ENCODE measurements at regions not wholly inside any gene's neighbourhood (a gene's known extent, or its start where the extent isn't known, plus 50 kb on each side); places are given as distances from the start of the nearest gene placed in this dataset.

GRCh38 chr2:8281234-8281633 is 400.6 kb upstream of the ID2 start:
- DNase-seq: no peak

GRCh38 chr2:8281950-8282857 is 399.7 kb upstream of the ID2 start:
- no peak for DNase-seq

GRCh38 chr2:8282858-8283252 is 399.0 kb upstream of the ID2 start:
- DNase-seq: no peak

- no peak for DNase-seq
Measured at GRCh38 chr2:8285081-8285480, 396.8 kb upstream of the ID2 start.

- no peak for DNase-seq
Measured at GRCh38 chr2:8285898-8286297, 396.0 kb upstream of the ID2 start.

GRCh38 chr2:8288206-8288605 is 393.6 kb upstream of the ID2 start:
- DNase-seq: no peak

- no peak for DNase-seq
Measured at GRCh38 chr2:8289111-8289510, 392.7 kb upstream of the ID2 start.

GRCh38 chr2:8290771-8291352 is 391.0 kb upstream of the ID2 start:
- DNase-seq: no peak

GRCh38 chr2:8296306-8296705 is 385.6 kb upstream of the ID2 start:
- no peak for DNase-seq

GRCh38 chr2:8297376-8298231 is 384.3 kb upstream of the ID2 start:
- no peak for DNase-seq

- no peak for DNase-seq
Measured at GRCh38 chr2:8298783-8299182, 383.1 kb upstream of the ID2 start.

- DNase-seq: no peak
Measured at GRCh38 chr2:8300216-8300615, 381.6 kb upstream of the ID2 start.

- peak; percentile 58 for DNase-seq
Measured at GRCh38 chr2:8300905-8301304, 381.0 kb upstream of the ID2 start.

- peak; percentile 86 for DNase-seq
Measured at GRCh38 chr2:8303322-8303832, 378.5 kb upstream of the ID2 start.

- peak; percentile 56 for DNase-seq
Measured at GRCh38 chr2:8304821-8305766, 376.8 kb upstream of the ID2 start.

- DNase-seq: peak; percentile 40
Measured at GRCh38 chr2:8306530-8307351, 375.1 kb upstream of the ID2 start.

GRCh38 chr2:8307606-8308180 is 374.2 kb upstream of the ID2 start:
- DNase-seq: peak; percentile 48

- peak; percentile 58 for DNase-seq
Measured at GRCh38 chr2:8309131-8309530, 372.7 kb upstream of the ID2 start.

GRCh38 chr2:8310557-8311455 is 371.1 kb upstream of the ID2 start:
- DNase-seq: peak; percentile 77

- peak; percentile 55 for DNase-seq
Measured at GRCh38 chr2:8312221-8312620, 369.6 kb upstream of the ID2 start.
